ENCODE measurements at regions not wholly inside any gene's neighbourhood (a gene's known extent, or its start where the extent isn't known, plus 50 kb on each side); places are given as distances from the start of the nearest gene placed in this dataset.
"Not testable (repeated sequence)": the region's sequence is repeated elsewhere in the genome, so short reads cannot be mapped to it uniquely, and the experiment has no call there.

- no peak for DNase-seq
Measured at GRCh38 chrX:13955975-13956374, 73.7 kb downstream of the GEMIN8 start.

- DNase-seq: no peak
Measured at GRCh38 chrX:13955095-13955647, 74.5 kb downstream of the GEMIN8 start.

- no peak for DNase-seq
Measured at GRCh38 chrX:13952581-13952980, 77.1 kb downstream of the GEMIN8 start.

GRCh38 chrX:13946223-13946622 lies 83.5 kb downstream of the GEMIN8 start:
- DNase-seq: not testable (repeated sequence)

GRCh38 chrX:13945787-13946186 lies 83.9 kb downstream of the GEMIN8 start:
- DNase-seq: not testable (repeated sequence)

GRCh38 chrX:13940671-13941070 lies 89.0 kb downstream of the GEMIN8 start:
- no peak for DNase-seq

- DNase-seq: no peak
Measured at GRCh38 chrX:13939741-13940597, 89.7 kb downstream of the GEMIN8 start.

GRCh38 chrX:13938829-13939530 lies 90.7 kb downstream of the GEMIN8 start:
- no peak for DNase-seq

GRCh38 chrX:13938051-13938828 lies 91.5 kb downstream of the GEMIN8 start:
- no peak for DNase-seq

- DNase-seq: no peak
Measured at GRCh38 chrX:13937370-13938050, 92.2 kb downstream of the GEMIN8 start.

GRCh38 chrX:13936521-13937225 lies 93.0 kb downstream of the GEMIN8 start:
- no peak for DNase-seq

- DNase-seq: no peak
Measured at GRCh38 chrX:13934731-13935130, 95.0 kb downstream of the GEMIN8 start.

- no peak for DNase-seq
Measured at GRCh38 chrX:13933851-13934250, 95.8 kb downstream of the GEMIN8 start.

- no peak for DNase-seq
Measured at GRCh38 chrX:13933352-13933751, 96.3 kb downstream of the GEMIN8 start.

GRCh38 chrX:13932416-13932815 lies 97.3 kb downstream of the GEMIN8 start:
- DNase-seq: no peak

- DNase-seq: no peak
Measured at GRCh38 chrX:13927175-13927574, 102.5 kb downstream of the GEMIN8 start.

- DNase-seq: no peak
Measured at GRCh38 chrX:13923845-13924244, 105.8 kb downstream of the GEMIN8 start.

GRCh38 chrX:13923289-13923688 lies 106.4 kb upstream of the GPM6B start:
- no peak for DNase-seq

GRCh38 chrX:13917507-13917906 lies 100.6 kb upstream of the GPM6B start:
- DNase-seq: no peak

- DNase-seq: no peak
Measured at GRCh38 chrX:13911586-13911985, 94.7 kb upstream of the GPM6B start.

GRCh38 chrX:13906093-13906492 lies 89.2 kb upstream of the GPM6B start:
- no peak for DNase-seq

- DNase-seq: no peak
Measured at GRCh38 chrX:13903405-13903804, 86.5 kb upstream of the GPM6B start.

Data from NCI-H226 (cell line).